CD4-positive, alpha-beta memory T cell (primary cell): ENCODE measurements at regions not wholly inside any gene's neighbourhood (a gene's known extent, or its start where the extent isn't known, plus 50 kb on each side); places are given as distances from the start of the nearest gene placed in this dataset.
"Not testable (repeated sequence)": the region's sequence is repeated elsewhere in the genome, so short reads cannot be mapped to it uniquely, and the experiment has no call there.

Source experiments
- CTCF ChIA-PET: fragments of 350-600 bp; sonication (Branson Sonifier 250); formaldehyde crosslinking; loops from one replicate; lab custom pipeline; 2021; ENCODE audit warnings: inconsistent platforms; ENCODE audit not compliant: partially characterized antibody; lab: Charles Lee
- POLR2A ChIA-PET: fragments of 350-600 bp; sonication (Branson Sonifier 250); formaldehyde crosslinking; loops from one replicate; lab custom pipeline; 2021; ENCODE audit not compliant: partially characterized antibody; lab: Charles Lee
- DNase-seq, 5 donors: peaks; one replicate each; pipeline versions ENCODE4 v3.0.0 to v3.0.0-alpha.2; 2020 to 2022; ENCODE audit warnings: mixed read lengths in 1 of 5
- H3K27ac ChIP-seq: one replicate; pipeline ENCODE4 v1.7.0; 2013; ENCODE audit warnings: low read depth, low read length
- H3K27me3 ChIP-seq: 2 replicates; pipeline ENCODE4 v1.7.0; 2013; ENCODE audit warnings: mild to moderate bottlenecking, low read length, moderate library complexity; ENCODE audit not compliant: insufficient read depth
- H3K36me3 ChIP-seq: 2 replicates; pipeline ENCODE4 v1.7.0; 2013; ENCODE audit warnings: mild to moderate bottlenecking, low read length, moderate library complexity; ENCODE audit not compliant: insufficient read depth
- H3K4me1 ChIP-seq: 2 replicates; pipeline ENCODE4 v1.7.0; 2013; ENCODE audit warnings: mild to moderate bottlenecking, low read length, moderate library complexity; ENCODE audit not compliant: insufficient read depth
- H3K4me3 ChIP-seq, 2 donors: one replicate each; pipeline ENCODE4 v1.7.0; 2013; ENCODE audit warnings: low read length in 2 of 2, mild to moderate bottlenecking in 1 of 2
- H3K9me3 ChIP-seq, 2 donors: one replicate each; pipeline ENCODE4 v1.7.0; 2013; ENCODE audit warnings: low read length in 2 of 2, control low read depth in 1 of 2; ENCODE audit not compliant: control insufficient read depth in 1 of 2
- H3K27ac Mint-ChIP-seq, 7 donors: one replicate each; pipeline ENCODE4 v1.8.0; 2020 to 2021; ENCODE audit warnings: mixed read lengths in 7 of 7, mild to moderate bottlenecking in 6 of 7, inconsistent platforms in 3 of 7, moderate library complexity in 3 of 7
- H3K27me3 Mint-ChIP-seq, 2 donors: one replicate each; pipeline ENCODE4 v1.8.0; 2020 to 2021; ENCODE audit warnings: mixed read lengths in 2 of 2
- H3K36me3 Mint-ChIP-seq, 2 donors: one replicate each; pipeline ENCODE4 v1.8.0; 2020 to 2021; ENCODE audit warnings: mixed read lengths in 2 of 2, inconsistent platforms in 1 of 2, mild to moderate bottlenecking in 1 of 2
- H3K4me1 Mint-ChIP-seq, 4 donors: one replicate each; pipeline ENCODE4 v1.8.0; 2020 to 2021; ENCODE audit warnings: mixed read lengths in 4 of 4, mild to moderate bottlenecking in 1 of 4
- H3K4me3 Mint-ChIP-seq, 8 donors: one replicate each; pipeline ENCODE4 v1.8.0; 2020 to 2021; ENCODE audit warnings: mixed read lengths in 8 of 8, mild to moderate bottlenecking in 7 of 8, moderate library complexity in 6 of 8, inconsistent platforms in 3 of 8
- H3K9me3 Mint-ChIP-seq, 8 donors: one replicate each; pipeline ENCODE4 v1.8.0; 2020 to 2021; ENCODE audit warnings: mixed read lengths in 8 of 8, mild to moderate bottlenecking in 5 of 8, inconsistent platforms in 3 of 8, moderate library complexity in 1 of 8
- intact Hi-C: fragments of 100-400 bp; cut with micrococcal nuclease; formaldehyde crosslinking; loops from one replicate; pipeline ENCODE4 v1.15.1; 2023

DNA sequence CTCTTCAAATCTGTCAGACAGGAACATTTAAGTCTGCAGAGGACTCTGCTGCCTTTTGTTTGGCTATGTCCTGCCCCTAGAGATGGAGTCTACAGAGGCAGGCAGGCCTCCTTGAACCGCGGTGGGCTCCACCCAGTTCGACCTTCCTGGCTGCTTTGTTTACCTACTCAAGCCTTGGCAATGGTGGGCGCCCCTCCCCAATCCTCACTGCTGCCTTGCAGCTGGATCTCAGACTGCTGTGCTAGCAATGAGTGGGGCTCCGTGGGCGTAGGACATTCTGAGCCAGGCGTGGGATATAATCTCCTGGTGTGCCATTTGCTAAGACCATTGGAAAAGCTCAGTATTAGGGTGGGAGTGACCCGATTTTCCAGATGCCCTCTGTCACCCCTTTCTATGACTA is 250.7 kb upstream of the PKP2 start:
- H3K27ac ChIP-seq, H3K27me3 Mint-ChIP-seq, H3K36me3 ChIP-seq, CTCF ChIA-PET, H3K4me3 Mint-ChIP-seq, POLR2A ChIA-PET, H3K9me3 ChIP-seq, intact Hi-C loops, H3K4me1 ChIP-seq, DNase-seq, H3K36me3 Mint-ChIP-seq, H3K4me1 Mint-ChIP-seq, H3K27ac Mint-ChIP-seq, H3K27me3 ChIP-seq, H3K4me3 ChIP-seq: not testable (repeated sequence)
- H3K9me3 Mint-ChIP-seq: peaks cover 0 to 39% (median 18%) of the 10 kb centered on the region in 8 donors

DNA sequence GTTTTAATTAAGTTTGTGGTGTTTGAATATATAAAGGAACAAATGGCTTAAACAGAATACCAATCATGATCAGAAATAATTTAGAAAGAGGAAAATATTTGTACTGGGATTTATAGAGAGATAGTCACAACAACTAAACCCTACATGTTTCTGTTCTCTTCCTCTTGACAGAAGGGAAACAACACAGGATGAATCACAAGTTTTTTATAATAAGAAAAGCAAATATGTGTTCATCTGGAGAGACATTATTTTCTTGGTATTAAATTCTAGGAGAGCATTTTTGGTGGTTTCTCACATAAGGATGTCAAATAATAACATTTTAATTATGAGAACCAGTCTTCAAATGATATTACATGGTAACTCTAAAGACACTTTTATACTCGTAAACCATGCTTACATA is 232.9 kb upstream of the PKP2 start:
- Mint-ChIP-seq H3K27ac (no peak overlapping the region), H3K9me3 (peaks cover 0 to 11% (median 4%) of the 10 kb centered on the region in 8 donors), H3K36me3 (no peaks in the 10 kb centered on the region), H3K27me3 (no peaks in the 10 kb centered on the region), H3K4me3 (no peak overlapping the region), H3K4me1 (no peaks in the 10 kb centered on the region)
- CTCF ChIA-PET: no interaction called here
- DNase-seq: no peak
- POLR2A ChIA-PET: no interaction called here
- Histone ChIP-seq H3K27ac (no peak overlapping the region), H3K27me3 (no peaks in the 10 kb centered on the region), H3K36me3 (no peaks in the 10 kb centered on the region), H3K9me3 (no peaks in the 10 kb centered on the region), H3K4me3 (no peak overlapping the region), H3K4me1 (no peaks in the 10 kb centered on the region)
- intact Hi-C loops: no loop called here

DNA sequence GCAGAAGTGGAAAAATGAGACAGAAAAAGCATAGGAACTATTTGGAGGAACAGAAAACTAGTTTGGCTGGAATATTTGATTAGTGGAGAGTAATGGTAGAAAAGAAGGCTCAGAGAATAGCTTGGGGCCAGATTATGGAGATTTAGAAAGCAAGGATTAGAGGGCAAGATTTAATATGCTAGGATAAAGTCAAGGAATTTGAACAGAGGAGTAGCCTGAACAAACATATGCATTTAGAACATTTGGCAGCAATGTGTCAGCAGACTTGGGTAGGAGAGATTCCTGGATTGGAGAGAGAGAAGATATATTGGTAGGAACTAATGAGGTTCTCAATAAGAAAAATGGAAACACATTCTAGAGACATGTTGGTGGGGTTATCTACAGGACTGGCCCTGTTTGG is 229.2 kb upstream of the PKP2 start:
- Mint-ChIP-seq H3K4me3 (no peak overlapping the region), H3K36me3 (no peaks in the 10 kb centered on the region), H3K9me3 (peaks cover 0 to 7% (median 0%) of the 10 kb centered on the region in 8 donors), H3K27me3 (no peaks in the 10 kb centered on the region), H3K27ac (peak overlapping the region in 1 of 7 donors; percentile 47), H3K4me1 (no peaks in the 10 kb centered on the region)
- intact Hi-C loops: no loop called here
- H3K27me3 ChIP-seq: no peaks in the 10 kb centered on the region
- ChIA-PET POLR2A (no interaction called here), CTCF (no interaction called here)
- DNase-seq: no peak
- no peak overlapping the region for H3K4me3 ChIP-seq
- H3K9me3 ChIP-seq: no peaks in the 10 kb centered on the region
- H3K27ac ChIP-seq: no peak overlapping the region
- H3K36me3 ChIP-seq: no peaks in the 10 kb centered on the region
- no peaks in the 10 kb centered on the region for H3K4me1 ChIP-seq

DNA sequence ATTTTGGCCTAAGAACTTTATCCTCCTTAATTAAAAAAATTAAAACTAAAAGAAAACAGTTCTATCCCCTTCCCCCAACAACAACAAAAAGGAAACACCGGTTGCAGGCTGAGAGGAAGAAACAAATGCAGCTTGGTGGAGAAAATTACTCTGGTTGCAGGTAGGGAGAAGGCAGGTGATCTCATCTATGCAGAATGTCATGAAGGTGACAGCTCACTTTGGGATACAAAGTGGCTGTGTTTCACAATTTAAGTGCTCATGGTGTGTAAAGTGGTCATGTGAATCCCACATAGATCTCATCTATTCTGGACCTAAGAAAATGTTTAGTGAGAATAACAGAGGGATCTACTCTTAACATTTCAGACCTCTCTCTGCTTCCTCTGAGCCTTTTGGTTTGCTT is 219.7 kb upstream of the PKP2 start:
- no peak overlapping the region for H3K27ac Mint-ChIP-seq
- intact Hi-C loops: no loop called here
- Histone ChIP-seq H3K4me3 (no peak overlapping the region), H3K27ac (no peak overlapping the region), H3K4me1 (no peaks in the 10 kb centered on the region), H3K9me3 (no peaks in the 10 kb centered on the region), H3K27me3 (no peaks in the 10 kb centered on the region), H3K36me3 (no peaks in the 10 kb centered on the region)
- no peaks in the 10 kb centered on the region for H3K36me3 Mint-ChIP-seq
- no peak for DNase-seq
- CTCF ChIA-PET: no interaction called here
- no peaks in the 10 kb centered on the region for H3K27me3 Mint-ChIP-seq
- POLR2A ChIA-PET: no interaction called here
- H3K4me3 Mint-ChIP-seq: no peak overlapping the region
- no peaks in the 10 kb centered on the region for H3K4me1 Mint-ChIP-seq
- H3K9me3 Mint-ChIP-seq: peaks cover 0 to 2% (median 0%) of the 10 kb centered on the region in 8 donors

DNA sequence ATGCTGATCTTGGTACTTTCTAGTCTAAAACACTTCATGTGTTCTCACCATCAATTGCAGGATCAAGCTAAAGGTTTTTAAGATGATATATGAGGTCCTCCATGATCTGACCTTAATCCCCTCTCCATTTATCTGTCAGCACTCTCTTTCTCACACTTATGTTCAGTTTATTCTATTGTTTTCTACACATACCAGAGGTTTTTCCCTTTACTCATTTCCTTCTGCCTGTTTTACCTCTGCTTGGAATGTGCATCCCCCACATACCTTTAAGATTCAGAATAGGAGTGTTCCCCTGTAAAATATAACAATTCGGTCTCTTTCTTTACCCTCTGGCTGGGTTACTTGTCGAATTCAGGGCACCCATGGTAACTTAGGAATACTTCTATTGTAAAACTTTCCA is 219.1 kb upstream of the PKP2 start:
- H3K27me3 Mint-ChIP-seq: no peaks in the 10 kb centered on the region
- H3K27ac Mint-ChIP-seq: no peak overlapping the region
- DNase-seq: no peak
- Histone ChIP-seq H3K4me1 (no peaks in the 10 kb centered on the region), H3K36me3 (no peaks in the 10 kb centered on the region), H3K27ac (no peak overlapping the region), H3K4me3 (no peak overlapping the region), H3K9me3 (no peaks in the 10 kb centered on the region), H3K27me3 (no peaks in the 10 kb centered on the region)
- no peak overlapping the region for H3K4me3 Mint-ChIP-seq
- peaks cover 0 to 2% (median 0%) of the 10 kb centered on the region in 8 donors for H3K9me3 Mint-ChIP-seq
- intact Hi-C loops: no loop called here
- no peaks in the 10 kb centered on the region for H3K4me1 Mint-ChIP-seq
- no peaks in the 10 kb centered on the region for H3K36me3 Mint-ChIP-seq
- ChIA-PET POLR2A (no interaction called here), CTCF (no interaction called here)

DNA sequence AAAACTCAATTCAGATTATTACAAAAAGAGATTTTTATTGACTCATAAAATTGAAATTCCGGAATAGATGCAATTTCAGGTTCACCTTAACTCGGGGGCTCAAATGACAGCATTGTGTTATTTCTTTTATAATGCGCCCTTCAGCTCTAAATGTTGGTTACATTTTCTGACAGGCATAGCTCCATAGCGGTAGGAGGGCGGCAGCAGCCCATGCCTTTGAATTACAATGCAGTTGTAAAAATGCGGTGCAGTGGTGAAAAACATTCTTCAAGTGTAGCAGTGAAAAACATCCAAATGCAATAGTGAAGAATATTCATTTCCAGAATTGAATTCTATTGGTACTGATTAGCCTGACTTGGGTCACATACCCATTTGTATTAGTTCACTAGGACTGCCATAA is 215.3 kb upstream of the PKP2 start:
- H3K36me3 Mint-ChIP-seq: no peaks in the 10 kb centered on the region
- POLR2A ChIA-PET: no interaction called here
- H3K9me3 Mint-ChIP-seq: peaks cover 0 to 12% (median 2%) of the 10 kb centered on the region in 8 donors
- H3K27me3 Mint-ChIP-seq: no peaks in the 10 kb centered on the region
- no peaks in the 10 kb centered on the region for H3K36me3 ChIP-seq
- H3K4me1 ChIP-seq: no peaks in the 10 kb centered on the region
- intact Hi-C loops: no loop called here
- H3K27ac ChIP-seq: no peak overlapping the region
- no peak overlapping the region for H3K4me3 ChIP-seq
- no peaks in the 10 kb centered on the region for H3K4me1 Mint-ChIP-seq
- CTCF ChIA-PET: no interaction called here
- H3K27ac Mint-ChIP-seq: no peak overlapping the region
- no peak for DNase-seq
- H3K4me3 Mint-ChIP-seq: no peak overlapping the region
- H3K27me3 ChIP-seq: no peaks in the 10 kb centered on the region
- no peaks in the 10 kb centered on the region for H3K9me3 ChIP-seq

DNA sequence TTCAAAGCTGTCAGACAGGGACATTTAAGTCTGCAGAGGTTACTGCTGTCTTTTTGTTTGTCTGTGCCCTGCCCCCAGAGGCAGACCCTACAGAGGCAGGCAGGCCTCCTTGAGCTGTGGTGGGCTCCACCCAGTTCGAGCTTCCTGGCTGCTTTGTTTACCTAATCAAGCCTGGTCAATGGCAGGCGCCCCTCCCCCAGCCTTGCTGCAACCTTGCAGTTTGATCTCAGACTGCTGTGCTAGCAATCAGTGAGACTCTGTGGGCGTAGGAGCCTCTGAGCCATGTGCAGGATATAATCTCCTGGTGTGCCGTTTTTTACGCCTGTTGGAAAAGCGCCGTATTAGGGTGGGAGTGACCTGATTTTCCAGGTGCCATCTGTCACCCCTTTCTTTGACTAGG is 211.2 kb upstream of the PKP2 start:
- H3K4me3 Mint-ChIP-seq, CTCF ChIA-PET, H3K27ac ChIP-seq, H3K36me3 Mint-ChIP-seq, intact Hi-C loops, H3K27ac Mint-ChIP-seq, H3K36me3 ChIP-seq, H3K4me3 ChIP-seq, H3K4me1 ChIP-seq, H3K9me3 ChIP-seq, POLR2A ChIA-PET, H3K27me3 ChIP-seq, H3K27me3 Mint-ChIP-seq, H3K4me1 Mint-ChIP-seq: not testable (repeated sequence)
- peaks cover 0 to 22% (median 4%) of the 10 kb centered on the region in 8 donors for H3K9me3 Mint-ChIP-seq
- DNase-seq: peak in 1 of 5 donors; percentile 31

DNA sequence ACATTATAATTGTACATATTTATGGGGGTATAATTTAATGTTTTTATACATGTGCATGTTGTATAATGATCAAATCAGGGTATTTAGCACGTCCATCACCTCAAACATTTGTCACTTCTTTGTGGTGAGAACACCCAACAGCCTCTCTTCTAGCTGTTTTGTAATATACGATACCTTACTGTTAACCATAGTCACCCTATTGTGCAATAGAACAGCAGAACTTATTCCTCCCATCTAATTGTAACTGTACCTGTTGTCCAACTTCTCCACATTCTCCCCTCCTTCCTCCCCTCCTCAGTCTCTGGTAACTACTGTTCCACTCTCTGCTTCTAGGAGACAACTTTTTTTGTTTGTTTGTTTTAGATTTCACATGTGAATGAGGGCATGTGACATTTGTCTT is 197.0 kb upstream of the PKP2 start:
- ChIA-PET CTCF (no interaction called here), POLR2A (no interaction called here)
- H3K27ac Mint-ChIP-seq: no peak overlapping the region
- Histone ChIP-seq H3K27ac (no peak overlapping the region), H3K4me1 (no peaks in the 10 kb centered on the region), H3K4me3 (no peak overlapping the region), H3K9me3 (no peaks in the 10 kb centered on the region), H3K36me3 (no peaks in the 10 kb centered on the region), H3K27me3 (no peaks in the 10 kb centered on the region)
- no peaks in the 10 kb centered on the region for H3K36me3 Mint-ChIP-seq
- H3K4me3 Mint-ChIP-seq: no peak overlapping the region
- DNase-seq: no peak
- no peaks in the 10 kb centered on the region for H3K4me1 Mint-ChIP-seq
- intact Hi-C loops: no loop called here
- peaks cover 0 to 5% (median 2%) of the 10 kb centered on the region in 8 donors for H3K9me3 Mint-ChIP-seq
- H3K27me3 Mint-ChIP-seq: no peaks in the 10 kb centered on the region
